GM21367 (cell line): ENCODE measurements at regions not wholly inside any gene's neighbourhood (a gene's known extent, or its start where the extent isn't known, plus 50 kb on each side); places are given as distances from the start of the nearest gene placed in this dataset.
"Not testable (repeated sequence)": the region's sequence is repeated elsewhere in the genome, so short reads cannot be mapped to it uniquely, and the experiment has no call there.

Experiments used
- ATAC-seq: cut with Tn5 transposase; IDR thresholded peaks from one replicate; pipeline ENCODE4 v1.9.1; 2021; ENCODE audit not compliant: unreplicated experiment

DNA sequence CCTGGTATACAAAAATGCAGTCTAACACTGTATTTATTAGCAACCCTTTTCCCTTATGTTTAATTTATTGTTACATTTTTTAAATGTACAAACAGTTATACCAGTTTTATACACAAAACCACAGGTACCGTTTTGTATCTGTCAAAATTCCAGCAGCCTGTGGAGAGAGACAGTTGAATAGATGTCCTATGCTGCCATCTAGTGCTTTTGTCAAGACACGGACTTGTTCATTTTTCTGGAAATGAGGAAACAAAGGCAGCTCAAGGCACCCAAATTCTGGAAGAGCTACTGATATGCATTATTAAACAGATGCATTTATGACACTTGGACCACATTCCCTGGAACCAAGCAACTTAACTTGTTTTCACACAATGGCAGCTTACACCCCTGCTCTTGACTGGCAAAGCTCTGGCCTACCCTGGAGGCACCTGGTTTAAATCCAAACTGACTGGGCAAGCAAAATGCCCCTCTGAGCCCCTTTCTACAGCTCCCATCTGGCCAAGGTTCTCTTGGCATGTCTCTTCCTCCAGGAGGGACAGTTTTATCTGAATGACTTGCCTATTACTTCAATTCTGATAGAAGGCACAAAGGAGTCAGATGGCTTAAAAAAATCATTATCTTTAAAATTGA, 286.9 kb upstream of the PRKD1 start:
- no peak for ATAC-seq

DNA sequence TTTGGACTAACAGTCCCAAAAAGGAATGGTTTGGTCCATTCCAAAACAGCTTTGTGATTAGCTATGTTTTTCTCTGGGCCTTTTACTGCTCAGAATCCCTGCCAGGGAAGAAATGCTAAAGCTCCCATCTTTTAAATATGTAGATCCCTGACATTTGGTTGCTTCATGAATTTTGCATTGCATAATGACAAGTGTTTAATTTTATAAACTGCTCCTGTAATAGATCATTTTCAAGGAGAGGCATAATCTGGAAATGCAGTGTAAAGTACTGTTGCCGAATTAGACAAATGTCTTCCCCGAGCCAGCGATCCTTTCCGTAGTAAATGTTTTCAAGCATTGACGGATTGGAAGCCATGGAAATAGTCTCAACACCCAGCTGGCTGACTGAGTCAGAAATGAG, 291.3 kb upstream of the PRKD1 start:
- no peak for ATAC-seq

DNA sequence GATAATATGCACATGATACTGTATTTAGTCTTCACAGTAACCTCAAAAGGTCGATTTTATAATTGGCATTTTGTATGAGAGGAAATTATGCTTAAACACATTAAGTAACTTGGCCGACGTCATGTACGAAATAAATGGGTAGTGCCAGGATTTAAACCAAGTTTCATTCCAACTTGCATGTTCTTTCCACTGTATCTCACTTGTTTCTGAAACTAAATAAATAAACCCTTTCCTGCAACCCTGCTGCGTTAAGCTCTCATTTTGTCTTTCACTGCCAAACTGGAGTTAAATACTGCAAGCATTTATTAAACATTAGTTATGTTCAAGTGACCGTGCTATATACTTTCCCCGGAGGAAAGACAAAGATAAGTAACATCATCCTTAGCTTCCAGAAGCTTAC, 293.9 kb upstream of the PRKD1 start:
- ATAC-seq = no peak

DNA sequence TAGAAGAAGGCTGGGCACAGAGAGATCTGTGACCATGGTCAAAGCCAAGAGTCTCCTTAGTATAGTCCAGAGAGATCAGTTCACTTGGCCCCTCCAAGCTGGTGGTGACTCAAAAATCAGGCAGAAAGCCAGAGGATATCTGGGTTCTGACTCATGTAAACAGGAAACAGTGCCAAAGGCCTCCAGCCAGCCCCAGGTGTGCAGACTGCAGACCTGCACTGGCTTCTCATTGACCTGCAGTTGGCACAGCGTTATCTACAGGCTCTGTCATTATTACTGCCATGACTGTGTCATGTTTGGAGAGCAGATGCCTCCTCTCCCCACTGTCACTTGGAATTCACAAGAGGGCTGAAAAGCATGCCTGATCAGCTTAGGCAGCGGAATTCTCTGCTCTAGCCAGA, 295.7 kb upstream of the PRKD1 start:
- no peak for ATAC-seq

DNA sequence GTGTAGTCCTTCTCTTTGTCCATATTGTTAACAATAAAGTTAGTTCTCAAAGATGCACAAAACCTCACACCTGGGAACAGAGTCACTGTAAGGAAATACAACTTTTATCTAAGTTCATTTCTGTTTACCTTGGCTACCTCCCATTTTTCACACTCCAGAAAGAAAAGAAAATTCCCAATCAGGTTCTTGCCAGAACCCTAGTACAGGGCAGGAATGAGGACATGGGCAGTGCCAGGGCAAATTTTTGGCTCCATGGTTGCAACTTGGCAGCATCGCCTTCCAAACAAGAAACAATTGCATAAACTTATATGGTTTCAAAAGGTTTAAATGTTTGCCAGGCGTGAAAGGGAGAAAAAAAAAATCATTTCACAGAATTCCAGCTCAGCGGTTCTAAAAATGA, 296.3 kb upstream of the PRKD1 start:
- no peak for ATAC-seq

DNA sequence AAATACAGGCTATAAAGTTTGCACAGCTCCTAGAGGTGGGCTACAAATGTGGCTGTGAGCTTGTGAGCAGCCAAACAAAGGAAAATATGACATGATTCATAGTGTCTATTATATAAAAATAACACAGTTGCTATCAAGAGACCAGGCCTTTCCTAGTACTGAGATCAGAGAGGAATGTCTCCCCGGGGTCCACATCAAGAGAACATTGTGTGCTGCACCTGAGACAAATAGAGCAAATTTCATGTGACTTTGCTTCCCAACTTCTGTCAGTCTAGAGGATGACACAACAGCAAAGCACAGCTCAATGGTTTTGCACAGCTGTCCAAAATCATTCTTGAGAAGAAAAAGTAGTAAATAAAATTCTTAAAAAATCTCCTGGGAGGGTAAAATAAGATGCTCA, 297.5 kb upstream of the PRKD1 start:
- ATAC-seq = no peak

DNA sequence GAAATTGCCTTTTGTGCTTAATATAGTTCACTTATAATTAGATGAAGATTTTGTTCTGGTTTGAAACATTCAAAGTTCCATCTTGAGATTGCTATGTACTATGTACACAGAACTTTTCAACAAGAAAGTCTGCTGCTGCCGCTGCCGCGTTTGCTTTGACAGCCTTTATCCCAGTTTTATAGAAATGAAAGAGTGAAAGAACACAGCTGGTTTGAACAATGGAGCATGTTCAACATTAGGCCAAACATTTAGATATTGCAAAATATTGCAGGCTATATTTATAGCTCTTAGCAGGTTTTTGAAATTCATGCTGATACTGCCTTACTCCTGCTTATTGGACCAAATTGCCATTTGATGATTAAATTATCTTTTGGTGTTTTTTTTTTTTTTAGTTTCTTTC, 299.8 kb upstream of the PRKD1 start:
- ATAC-seq = no peak

DNA sequence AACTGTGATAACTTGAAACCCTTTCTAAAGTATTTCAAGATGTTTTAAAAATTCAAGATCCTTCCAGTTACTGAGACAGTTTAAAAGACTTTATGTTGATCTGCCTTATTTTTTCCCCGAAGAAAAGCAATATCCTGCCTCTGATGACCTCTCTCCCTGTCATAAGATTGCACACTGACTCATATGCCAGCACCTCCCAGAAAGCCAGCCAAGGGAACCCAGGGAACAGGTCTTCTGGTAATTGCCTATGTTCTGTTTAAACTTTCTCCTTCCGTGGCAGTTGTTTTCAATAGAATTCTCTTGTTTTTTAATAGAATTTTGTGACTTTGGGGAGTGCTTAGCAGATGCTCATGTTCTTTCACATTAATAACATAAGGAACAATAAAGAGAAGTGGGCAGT, 300.2 kb upstream of the PRKD1 start:
- ATAC-seq = no peak

DNA sequence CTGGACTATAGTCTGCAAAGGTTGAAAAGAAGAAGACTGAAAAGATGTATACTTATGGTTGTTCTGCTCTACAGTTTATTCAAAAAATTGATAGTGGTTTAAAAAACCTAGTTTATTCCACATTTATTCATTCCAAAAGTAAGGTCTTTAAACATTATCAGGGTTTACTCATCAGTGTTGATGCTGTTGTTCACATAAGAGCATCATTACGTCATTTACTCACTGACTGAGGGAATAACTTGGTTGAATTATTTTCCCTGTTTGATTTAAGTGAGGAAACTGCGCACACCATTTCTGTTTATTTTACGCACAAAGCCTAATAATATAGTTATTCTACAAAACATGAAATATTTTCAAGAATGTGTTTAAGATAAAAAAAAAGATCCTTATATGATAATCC, 303.1 kb upstream of the PRKD1 start:
- no peak for ATAC-seq

DNA sequence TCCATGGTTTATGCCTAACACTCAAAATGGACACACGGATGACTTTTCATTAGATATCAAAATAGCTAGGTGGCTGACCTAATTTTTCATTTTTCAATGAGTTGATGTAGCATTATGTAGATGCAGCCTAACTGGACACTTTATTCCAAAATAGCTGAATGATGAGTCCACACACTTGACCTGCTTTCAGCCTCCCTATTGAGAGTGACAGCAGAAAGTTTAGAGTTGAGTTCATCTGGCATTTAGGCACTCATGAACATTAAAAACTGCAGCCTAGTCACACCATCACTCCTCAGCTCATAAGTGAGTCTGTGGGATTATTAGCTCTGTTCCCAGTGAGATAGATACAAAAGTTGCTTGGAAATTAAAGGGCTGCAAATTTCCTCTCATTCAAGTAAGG, 307.3 kb upstream of the PRKD1 start:
- ATAC-seq = no peak

DNA sequence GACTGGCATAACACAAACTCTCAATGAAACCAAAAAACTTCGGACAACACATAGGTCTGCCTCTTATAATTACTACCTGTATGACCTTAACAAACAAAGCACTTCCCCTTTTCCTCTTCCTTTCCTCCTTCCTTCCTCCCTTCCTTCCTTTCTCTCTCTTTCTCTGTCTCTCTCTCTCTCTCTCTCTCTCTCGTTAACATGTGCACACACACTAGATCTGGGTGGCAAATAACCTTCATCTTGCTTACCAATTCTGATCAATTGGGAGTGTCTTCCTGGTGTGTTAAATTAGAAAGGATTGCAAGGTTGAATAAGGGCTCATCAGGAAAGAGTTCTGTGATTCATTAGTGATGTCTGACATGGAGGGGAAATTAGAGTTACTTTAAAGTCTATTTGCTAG, 307.8 kb upstream of the PRKD1 start:
- ATAC-seq = no peak

DNA sequence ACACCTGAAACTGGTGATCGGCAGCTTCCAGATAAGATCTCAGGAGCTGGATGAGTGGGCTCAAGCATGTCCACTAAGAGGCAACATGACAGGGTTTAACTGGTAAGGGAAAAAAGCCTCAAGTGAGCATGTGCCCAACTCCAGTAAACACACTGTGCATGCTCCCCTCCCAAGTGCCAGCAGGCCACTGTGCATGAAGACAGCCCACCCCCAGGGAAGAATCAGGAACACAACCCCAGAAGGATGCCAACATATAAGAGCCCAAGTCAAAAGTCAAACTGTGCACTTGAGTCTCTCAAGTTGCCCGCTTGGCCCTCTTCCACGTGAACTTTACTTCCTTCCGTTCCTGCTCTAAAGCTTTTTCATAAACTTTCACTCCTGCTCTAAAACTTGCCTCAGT, 311.3 kb upstream of the PRKD1 start:
- no peak for ATAC-seq

DNA sequence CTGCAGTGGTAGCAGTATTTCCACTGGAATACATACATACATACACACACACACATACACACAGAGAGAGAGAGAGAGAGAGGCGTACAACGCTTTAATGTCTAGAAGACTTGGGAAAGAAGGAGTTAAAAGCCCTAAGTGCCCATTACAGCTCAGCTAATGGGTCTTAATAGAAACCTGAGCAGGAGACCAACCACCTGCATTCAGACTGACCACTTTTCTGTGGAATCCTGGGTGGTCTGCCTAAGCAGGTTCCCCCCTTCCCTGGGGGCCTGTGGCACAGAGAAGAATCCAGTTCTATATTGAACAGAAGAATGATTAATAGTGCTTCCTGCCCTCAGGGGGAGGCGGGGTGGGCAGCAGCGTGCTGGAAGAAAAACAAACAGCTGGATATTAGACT, 312.4 kb upstream of the PRKD1 start:
- ATAC-seq = no peak

DNA sequence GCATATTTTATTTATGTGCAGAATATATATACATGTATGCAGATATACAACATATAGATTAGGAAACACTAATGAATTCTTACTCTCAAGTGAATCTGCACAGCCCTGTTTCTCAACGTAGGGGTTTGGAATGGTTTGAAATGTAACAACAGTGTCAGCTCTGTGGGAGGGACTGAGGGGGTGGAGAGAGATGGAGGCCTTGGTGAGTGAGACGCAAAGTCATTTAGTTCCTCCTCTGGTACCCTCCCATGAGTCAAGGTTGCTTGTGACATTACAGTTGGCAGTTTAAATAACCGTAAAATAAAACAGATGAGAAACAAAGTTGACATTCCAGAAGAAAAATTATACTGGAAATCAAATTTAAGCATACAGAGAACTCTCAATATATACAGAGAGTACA, 313.0 kb upstream of the PRKD1 start:
- no peak for ATAC-seq

DNA sequence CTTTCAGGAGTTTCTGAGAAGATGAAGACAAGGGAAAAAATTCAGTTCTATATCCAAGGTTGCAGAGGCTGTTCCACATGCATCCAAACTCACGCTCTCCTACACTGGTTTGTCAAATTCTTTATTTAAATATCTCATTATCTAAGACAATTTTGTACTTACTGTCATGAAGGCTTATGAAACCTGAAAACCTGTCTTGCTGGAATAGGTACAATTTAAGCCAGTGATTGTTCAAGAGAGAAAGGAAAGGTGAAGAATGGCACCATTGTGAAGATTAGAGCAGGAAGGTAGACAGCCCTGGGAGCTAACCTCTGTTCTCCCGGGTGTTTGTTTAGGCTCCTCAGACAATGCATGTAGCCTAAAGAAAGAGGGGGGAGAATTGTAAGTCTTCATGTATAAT, 315.1 kb upstream of the PRKD1 start:
- ATAC-seq = no peak

DNA sequence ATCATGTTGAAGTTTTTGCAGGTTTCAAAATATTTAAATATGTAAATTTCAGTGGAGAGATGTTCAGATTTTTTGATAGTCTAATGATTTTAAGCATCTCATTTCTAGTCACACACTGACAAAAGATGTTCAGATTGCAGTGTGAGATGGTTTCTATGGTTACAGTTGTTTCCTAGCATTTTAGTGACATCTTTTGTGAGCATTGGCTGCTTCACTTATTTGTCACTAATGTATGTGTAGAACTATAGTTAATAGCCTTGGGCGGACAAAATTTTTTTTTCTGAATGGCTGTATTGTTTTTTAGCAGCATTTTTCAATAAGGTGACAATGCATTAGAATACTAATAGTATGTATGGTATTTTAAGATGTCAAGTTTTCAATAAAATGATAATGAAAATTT, 315.6 kb upstream of the PRKD1 start:
- ATAC-seq = no peak

DNA sequence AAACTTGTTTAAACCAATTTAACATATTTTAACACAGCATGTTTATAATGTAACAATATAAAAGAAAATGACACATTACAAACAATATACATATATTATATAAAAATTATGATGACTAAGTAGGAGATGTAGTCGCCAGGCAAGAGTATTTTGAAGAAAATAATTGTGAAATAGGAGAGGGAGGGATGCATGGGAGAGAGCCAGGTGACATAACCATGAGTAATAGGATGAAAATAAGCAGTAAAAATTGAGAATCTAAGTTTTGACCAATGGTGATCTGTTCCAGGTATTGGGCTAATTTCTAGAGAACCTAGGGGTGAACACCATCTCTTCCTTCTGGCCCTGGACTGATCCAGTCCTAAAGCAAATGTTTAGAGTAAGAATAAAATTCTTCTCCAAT, 315.2 kb upstream of the G2E3 start:
- ATAC-seq = no peak

DNA sequence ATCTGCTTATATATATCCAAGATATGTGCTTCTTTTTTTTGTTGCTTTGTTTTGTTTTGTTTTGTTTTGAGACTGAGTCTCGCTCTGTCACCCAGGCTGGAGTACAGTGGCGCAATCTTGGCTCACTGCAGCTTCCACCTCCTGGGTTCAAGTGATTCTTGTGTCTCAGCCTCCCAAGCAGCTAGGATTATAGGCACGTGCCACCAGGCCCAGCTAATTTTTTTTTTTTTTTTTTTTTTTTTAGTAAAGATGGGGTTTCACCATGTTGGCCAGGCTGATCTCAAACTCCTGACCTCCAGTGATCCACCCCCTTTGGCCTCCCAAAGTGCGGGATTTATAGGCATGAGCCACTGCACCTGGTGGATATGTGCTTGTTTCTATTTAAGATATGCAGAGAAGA, 314.6 kb upstream of the G2E3 start:
- not testable (repeated sequence) for ATAC-seq

DNA sequence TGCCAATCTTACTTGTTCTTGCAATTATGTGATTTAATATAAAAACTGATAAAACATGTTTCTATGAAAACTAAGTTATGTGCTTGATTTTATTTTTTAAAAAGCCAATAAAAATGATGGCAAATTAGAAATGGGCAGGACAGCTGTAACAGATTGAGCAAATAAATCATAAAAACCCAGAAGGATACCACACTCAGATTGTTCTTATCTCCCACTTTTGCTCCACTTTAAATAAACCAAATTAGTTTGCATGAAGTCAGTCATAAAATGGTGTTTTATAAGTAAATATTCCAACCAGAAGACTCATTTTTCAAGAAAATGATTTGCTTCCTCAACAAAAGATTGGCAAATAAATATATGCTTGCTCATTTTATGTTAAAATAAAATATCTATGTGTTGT, 307.9 kb upstream of the G2E3 start:
- no peak for ATAC-seq

DNA sequence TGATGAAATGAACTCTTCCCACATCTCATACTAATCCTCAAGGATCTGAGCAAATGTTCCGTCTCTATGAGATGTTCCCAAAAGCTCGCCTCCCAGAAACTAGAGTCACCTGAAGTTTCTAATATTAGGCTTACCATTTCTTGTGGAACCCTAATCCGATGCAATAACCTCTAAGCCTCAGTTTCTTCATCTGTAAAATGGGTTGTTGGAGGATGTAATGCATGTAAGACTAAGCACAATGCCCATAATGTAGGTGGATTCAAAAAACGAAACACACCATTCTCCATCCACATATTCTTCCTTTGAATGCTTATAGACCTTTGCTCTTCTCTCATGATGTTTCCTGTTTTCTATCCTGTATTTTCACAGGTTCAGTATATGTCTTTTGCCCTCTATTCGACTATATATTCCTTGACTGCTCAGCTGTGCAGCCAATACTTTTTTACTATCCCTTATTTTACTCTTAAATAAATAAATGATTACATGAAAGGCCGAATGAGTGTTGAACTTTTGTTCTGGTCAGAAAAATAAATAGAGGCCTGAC, 307.3 kb upstream of the G2E3 start:
- no peak for ATAC-seq

DNA sequence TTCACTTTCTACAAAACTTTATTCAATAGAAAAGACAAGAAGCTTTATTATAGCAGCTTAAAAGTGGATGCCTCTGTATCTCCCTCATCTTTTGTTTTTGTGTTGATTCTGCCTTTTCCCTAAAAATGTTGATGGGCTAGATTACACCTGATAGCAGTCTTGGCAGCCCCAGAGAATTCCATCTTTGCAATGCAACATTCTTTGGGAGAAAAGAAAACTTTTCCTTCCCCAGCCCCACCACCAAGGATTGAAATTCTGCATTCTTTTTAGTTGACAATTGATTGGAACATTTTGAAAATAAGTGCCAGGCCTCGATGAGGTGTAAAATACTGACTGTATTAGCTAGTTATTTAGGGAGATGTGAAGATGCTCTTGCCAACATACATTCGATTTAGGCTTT, 306.8 kb upstream of the G2E3 start:
- no peak for ATAC-seq

DNA sequence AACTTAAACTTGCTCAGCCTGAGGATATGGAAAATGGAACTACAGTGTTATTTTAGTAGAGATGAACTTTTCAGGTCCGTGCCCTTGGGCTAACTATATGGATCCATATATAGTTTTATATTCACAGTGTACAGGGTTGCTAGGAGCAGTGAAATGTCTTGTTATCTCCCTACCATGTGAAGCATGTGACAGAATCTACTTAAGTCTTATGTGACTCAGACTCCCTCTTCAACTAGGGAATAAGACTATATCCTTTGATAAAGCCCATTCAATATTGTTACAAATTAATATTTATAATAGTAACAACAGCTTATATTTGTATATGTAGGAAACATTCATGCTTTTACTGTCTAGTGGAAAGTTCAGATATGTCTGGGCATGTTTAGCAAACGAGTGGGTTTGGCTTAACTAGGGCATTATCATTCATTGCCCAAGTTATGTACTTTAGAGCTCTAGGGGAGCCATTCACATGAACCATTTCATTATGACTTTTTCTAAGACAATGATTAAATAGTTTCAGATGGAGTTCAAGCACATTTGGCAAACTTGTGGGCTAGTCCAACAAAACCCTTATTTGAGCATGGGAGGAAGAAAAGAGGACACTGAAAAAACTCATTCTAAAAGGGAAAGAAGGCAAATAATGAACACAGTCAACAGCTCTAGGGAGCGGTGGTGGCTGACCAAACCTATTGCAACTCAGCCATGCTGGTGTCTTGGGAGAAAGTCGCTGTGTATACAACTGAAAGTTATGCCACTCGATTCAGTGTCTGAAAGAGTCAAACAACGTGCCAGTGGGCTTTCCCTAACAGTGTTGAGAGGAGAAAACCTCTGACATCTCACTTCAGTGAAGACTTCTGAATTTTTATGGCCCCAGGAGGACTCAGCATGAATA, 305.9 kb upstream of the G2E3 start:
- ATAC-seq = no peak

DNA sequence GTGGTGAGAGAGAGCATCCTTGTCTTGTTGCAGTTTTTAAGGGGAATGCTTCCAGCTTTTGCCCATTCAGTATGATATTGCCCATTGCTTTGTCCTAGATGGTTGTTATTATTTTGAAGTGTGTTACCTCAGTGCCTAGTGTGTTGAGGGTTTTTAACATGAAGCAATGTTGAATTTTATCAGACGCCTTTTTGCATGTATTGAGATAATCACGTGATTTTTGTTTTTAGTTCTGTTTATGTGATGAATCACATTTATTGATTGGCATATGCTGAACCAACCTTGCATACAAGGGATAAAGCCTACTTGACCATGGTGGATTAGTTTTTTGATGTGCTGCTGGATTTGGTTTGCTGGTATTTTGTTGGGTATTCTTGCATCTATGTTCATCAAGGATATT, 302.3 kb upstream of the G2E3 start:
- ATAC-seq = no peak
